HepG2 (cell line): ENCODE measurements at regions not wholly inside any gene's neighbourhood (a gene's known extent, or its start where the extent isn't known, plus 50 kb on each side); places are given as distances from the start of the nearest gene placed in this dataset.

Source experiments
- ATAC-seq: fragments of 200-7000 bp; cut with Tn5 transposase; 3 replicates; pipeline ENCODE4 v1.9.1; 2020; ENCODE audit warnings: mild to moderate bottlenecking, moderate library complexity
- BruUV-seq: library from RNA; stranded (reverse); fragments of 400-500 nt; replicated peaks from 2 replicates; lab custom pipeline; 2021; lab: Mats Ljungman, UMichigan
- CTCF ChIA-PET: fragments of 300-600 bp; formaldehyde crosslinking; extraction: SDS; loops from one replicate; lab custom pipeline; 2021; ENCODE audit warnings: low total read pairs, inconsistent platforms, low intra/inter-chr PET ratio; lab: Yijun Ruan, JAX
- POLR2A ChIA-PET: fragments of 350-600 bp; sonication (Branson Sonifier 250); formaldehyde crosslinking; loops from one replicate; lab custom pipeline; 2020; ENCODE audit warnings: antibody characterized with exemption, inconsistent platforms; lab: Yijun Ruan, JAX
- DNase-seq: peaks from one replicate; pipeline ENCODE4 v3.0.0-alpha.2; 2015; ENCODE audit warnings: low spot score
- FAIRE-seq: peaks from 3 replicates; lab custom pipeline; 2011; peaks lifted over from hg19 to GRCh38; lab: Jason Lieb, UNC
- H2AFZ ChIP-seq: one replicate; pipeline ENCODE4 v1.6.1; 2011; ENCODE audit warnings: low read length, inconsistent platforms
- H3K27ac ChIP-seq: fragments of 300-600 bp; 3 replicates; pipeline ENCODE4 v1.8.0; 2011; ENCODE audit warnings: mixed run types, mild to moderate bottlenecking, mixed read lengths, low read length, inconsistent platforms; ENCODE audit not compliant: insufficient read depth; ENCODE audit errors: extremely low read length
- H3K27me3 ChIP-seq, 2 experiments: fragments of 200-600 bp in 1 of 2; 2 replicates in 1 of 2; 3 replicates in 1 of 2; pipeline versions ENCODE4 v1.6.0 to v1.8.0; 2011; ENCODE audit warnings: low read length in 2 of 2, mild to moderate bottlenecking in 2 of 2, moderate library complexity in 2 of 2, inconsistent platforms in 1 of 2; ENCODE audit not compliant: insufficient read depth in 2 of 2, control insufficient read depth in 1 of 2
- H3K36me3 ChIP-seq, 2 experiments: fragments of 200-600 bp in 1 of 2; replicated peaks in 1 of 2; 2 replicates in 1 of 2; 3 replicates in 1 of 2; pipeline versions ENCODE4 v1.5.1 to v1.8.0; 2011; ENCODE audit warnings: low read length in 2 of 2, inconsistent platforms in 1 of 2; ENCODE audit not compliant: insufficient read depth in 2 of 2, control insufficient read depth in 1 of 2
- H3K4me1 ChIP-seq: 2 replicates; pipeline ENCODE4 v1.5.1; 2012; ENCODE audit warnings: low read length, inconsistent platforms; ENCODE audit not compliant: insufficient read depth
- H3K4me2 ChIP-seq: 2 replicates; pipeline ENCODE4 v1.6.0; 2011; ENCODE audit warnings: low read depth, low read length, inconsistent platforms
- H3K4me3 ChIP-seq, 3 experiments: fragments of 200-600 bp in 1 of 3; sonication (generic), shearing (Covaris generic) in 1 of 3; replicated peaks in 1 of 3; 2 replicates each; pipeline ENCODE4 v1.5.1; 2011 to 2016; ENCODE audit warnings: low read length in 3 of 3, inconsistent platforms in 2 of 3, low read depth in 2 of 3, mild to moderate bottlenecking in 2 of 3, control low read depth in 1 of 3, mixed read lengths in 1 of 3; ENCODE audit not compliant: insufficient read depth in 1 of 3
- H3K79me2 ChIP-seq: one replicate; pipeline ENCODE4 v1.6.1; 2011; ENCODE audit warnings: low read length, inconsistent platforms; ENCODE audit not compliant: insufficient read depth
- H3K9ac ChIP-seq: 2 replicates; pipeline ENCODE4 v1.6.0; 2011; ENCODE audit warnings: mild to moderate bottlenecking, low read depth, low read length, inconsistent platforms; ENCODE audit not compliant: insufficient read depth
- H3K9me3 ChIP-seq: 2 replicates; pipeline ENCODE4 v1.5.1; 2012; ENCODE audit warnings: mild to moderate bottlenecking, low read length
- H4K20me1 ChIP-seq: 2 replicates; pipeline ENCODE4 v1.6.0; 2011; ENCODE audit warnings: inconsistent platforms, mild to moderate bottlenecking, low read length, moderate library complexity; ENCODE audit not compliant: insufficient read depth
- ELF1 ChIP-seq: sonication (generic); formaldehyde crosslinking; IDR thresholded peaks from 2 replicates; pipeline ENCODE4 v1.4.0; 2020; ENCODE audit warnings: missing genetic modification reagents
- FOXC1 ChIP-seq: sonication (generic); formaldehyde crosslinking; IDR thresholded peaks from 2 replicates; pipeline ENCODE4 v1.8.0; 2022; ENCODE audit warnings: mild to moderate bottlenecking, missing genetic modification reagents, borderline replicate concordance
- HES4 ChIP-seq: sonication (generic); formaldehyde crosslinking; IDR thresholded peaks from 2 replicates; pipeline ENCODE4 v1.9.0; 2021; ENCODE audit warnings: mild to moderate bottlenecking, missing genetic modification reagents, borderline replicate concordance
- HMGA1 ChIP-seq: sonication (generic); formaldehyde crosslinking; conservative IDR thresholded peaks from 2 replicates; pipeline ENCODE4 v1.4.0; 2020; ENCODE audit warnings: missing genetic modification reagents
- HOXA5 ChIP-seq: sonication (generic); formaldehyde crosslinking; IDR thresholded peaks from 2 replicates; pipeline ENCODE4 v1.4.0; 2020; ENCODE audit warnings: missing genetic modification reagents
- KDM3A ChIP-seq: IDR thresholded peaks from 2 replicates; pipeline ENCODE4 v1.6.1; 2018; ENCODE audit warnings: low read depth, missing compliant biosample characterization
- SATB2 ChIP-seq: sonication (generic); formaldehyde crosslinking; IDR thresholded peaks from 2 replicates; pipeline ENCODE4 v1.5.0; 2020; ENCODE audit warnings: missing genetic modification reagents
- STAT6 ChIP-seq: sonication (generic); formaldehyde crosslinking; IDR thresholded peaks from 2 replicates; pipeline ENCODE4 v1.4.0; 2020; ENCODE audit warnings: missing genetic modification reagents, mild to moderate bottlenecking, borderline replicate concordance
- TERF1 ChIP-seq: sonication (generic); formaldehyde crosslinking; IDR thresholded peaks from 2 replicates; pipeline ENCODE4 v1.8.0; 2022; ENCODE audit warnings: mild to moderate bottlenecking, missing genetic modification reagents, moderate library complexity
- ZHX1 ChIP-seq: sonication (generic); formaldehyde crosslinking; IDR thresholded peaks from 2 replicates; pipeline ENCODE4 v1.8.1; 2022; ENCODE audit warnings: low read depth, mild to moderate bottlenecking, missing genetic modification reagents
- ZNF264 ChIP-seq: sonication (generic); formaldehyde crosslinking; IDR thresholded peaks from 2 replicates; pipeline ENCODE4 v1.4.0; 2020; ENCODE audit warnings: missing genetic modification reagents
- ZZZ3 ChIP-seq: sonication (generic); formaldehyde crosslinking; IDR thresholded peaks from 2 replicates; pipeline ENCODE4 v1.4.0; 2020; ENCODE audit warnings: missing genetic modification reagents, mild to moderate bottlenecking, borderline replicate concordance
- WGBS: methylation state at CpG from one replicate; pipeline ENCODE4 v1.1.6; 2017; ENCODE audit warnings: low lambda C conversion rate; 5-methylcytosine and 5-hydroxymethylcytosine counted together
- in situ Hi-C: cut with HindIII; loops from 2 replicates; pipeline ENCODE4 v1.10.0; 2017; ENCODE audit warnings: low pct_unique_long_range_greater_than_20kb; ENCODE audit not compliant: extremely low pct_ligation_motif_present
- intact Hi-C: fragments of 100-400 bp; cut with micrococcal nuclease; formaldehyde crosslinking; loops from one replicate; pipeline ENCODE4 v1.10.0; 2022; ENCODE audit not compliant: unreplicated experiment

GRCh38 chr16:9597967-9598730, 506.7 kb downstream of the HAPSTR1 start (continued):
- no peak for TF ChIP-seq KDM3A (CRISPR knock-in tag)
- no peak for TF ChIP-seq ZZZ3
- TF ChIP-seq HES4 (CRISPR knock-in tag) = no peak
- TF ChIP-seq FOXC1 = no peak
- no peak for TF ChIP-seq ELF1 (CRISPR knock-in tag)
- no peak for TF ChIP-seq HOXA5 (CRISPR knock-in tag)
- no peak for TF ChIP-seq SATB2 (CRISPR knock-in tag)

- Histone ChIP-seq H3K4me1 (no peaks in the 10 kb centered on the region), H3K9me3 (no peaks in the 10 kb centered on the region), H3K36me3 (no peaks in the 10 kb centered on the region), H3K4me2 (no peak overlapping the region), H3K4me3 (no peak overlapping the region), H3K9ac (no peak overlapping the region), H3K79me2 (no peaks in the 10 kb centered on the region), H3K27ac (no peak overlapping the region), H3K27me3 (peaks cover 0 to 20% of the 10 kb centered on the region in 2 experiments; a peak in 2 of 5 replicates), H2AFZ (no peak overlapping the region), H4K20me1 (no peaks in the 10 kb centered on the region)
- in situ Hi-C loops (no loop called here), intact Hi-C loops (no loop called here)
- DNase-seq = no peak
- ATAC-seq = no peak
- no TSS peak for BruUV-seq
- ChIA-PET POLR2A (no interaction called here), CTCF (no interaction called here)
- no peak for FAIRE-seq
- 0% methylated on average over 3 of the region's 3 CpGs for WGBS
- TF ChIP-seq HMGA1 (CRISPR knock-in tag) = no peak
- no peak for TF ChIP-seq ZNF264 (CRISPR knock-in tag)
- no peak for TF ChIP-seq ZHX1
- no peak for TF ChIP-seq TERF1 (CRISPR knock-in tag)
- TF ChIP-seq STAT6 (CRISPR knock-in tag) = no peak
Observed at GRCh38 chr16:9598731-9599083, 507.3 kb downstream of the HAPSTR1 start.
